PC-9 (cell line): ENCODE measurements at regions not wholly inside any gene's neighbourhood (a gene's known extent, or its start where the extent isn't known, plus 50 kb on each side); places are given as distances from the start of the nearest gene placed in this dataset.

Experiments used
- EZH2 ChIP-seq: fragments of 200-600 bp; sonication (generic); IDR thresholded peaks from 2 replicates; pipeline ENCODE4 v1.8.0; 2017; ENCODE audit warnings: antibody characterized with exemption, low read depth
- TF ChIP-seq, protein P1 (sequence below): fragments of 200-600 bp; sonication (generic); conservative IDR thresholded peaks from 2 replicates; pipeline ENCODE4 v1.6.1; 2017; ENCODE audit warnings: mixed run types, antibody characterized with exemption, mild to moderate bottlenecking, moderate library complexity

DNA sequence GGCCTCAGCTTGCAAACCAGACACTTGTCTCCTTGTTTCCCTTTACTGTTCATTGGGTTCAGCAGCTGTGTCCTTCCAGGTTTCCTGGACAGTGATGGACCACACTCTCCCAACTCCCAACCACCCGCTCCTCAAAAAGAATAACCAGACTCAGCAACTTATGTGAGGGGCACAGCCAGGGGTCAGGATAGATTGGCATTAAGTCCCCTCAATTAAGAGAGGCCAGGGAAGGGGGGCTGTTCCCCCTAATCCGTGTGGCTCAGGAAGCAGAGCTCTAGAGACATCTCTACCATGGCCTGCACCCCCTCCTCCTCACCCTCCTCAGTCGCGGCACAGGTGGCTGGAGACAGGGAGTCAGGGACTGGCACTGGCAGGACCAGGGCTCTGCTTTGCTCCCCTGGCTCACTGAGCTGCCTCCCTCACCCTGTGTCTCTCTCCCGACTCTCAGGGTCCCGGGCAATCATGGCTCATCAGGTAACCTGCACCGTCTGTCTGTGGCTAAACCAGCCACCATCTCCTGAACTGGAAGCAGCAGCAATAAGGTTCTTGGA is 111.7 kb downstream of the ZNF280B start:
- TF ChIP-seq, protein P1, sequence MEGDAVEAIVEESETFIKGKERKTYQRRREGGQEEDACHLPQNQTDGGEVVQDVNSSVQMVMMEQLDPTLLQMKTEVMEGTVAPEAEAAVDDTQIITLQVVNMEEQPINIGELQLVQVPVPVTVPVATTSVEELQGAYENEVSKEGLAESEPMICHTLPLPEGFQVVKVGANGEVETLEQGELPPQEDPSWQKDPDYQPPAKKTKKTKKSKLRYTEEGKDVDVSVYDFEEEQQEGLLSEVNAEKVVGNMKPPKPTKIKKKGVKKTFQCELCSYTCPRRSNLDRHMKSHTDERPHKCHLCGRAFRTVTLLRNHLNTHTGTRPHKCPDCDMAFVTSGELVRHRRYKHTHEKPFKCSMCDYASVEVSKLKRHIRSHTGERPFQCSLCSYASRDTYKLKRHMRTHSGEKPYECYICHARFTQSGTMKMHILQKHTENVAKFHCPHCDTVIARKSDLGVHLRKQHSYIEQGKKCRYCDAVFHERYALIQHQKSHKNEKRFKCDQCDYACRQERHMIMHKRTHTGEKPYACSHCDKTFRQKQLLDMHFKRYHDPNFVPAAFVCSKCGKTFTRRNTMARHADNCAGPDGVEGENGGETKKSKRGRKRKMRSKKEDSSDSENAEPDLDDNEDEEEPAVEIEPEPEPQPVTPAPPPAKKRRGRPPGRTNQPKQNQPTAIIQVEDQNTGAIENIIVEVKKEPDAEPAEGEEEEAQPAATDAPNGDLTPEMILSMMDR, result no peak
- no peak for TF ChIP-seq EZH2
